DOHH2 (cell line): ENCODE measurements at regions not wholly inside any gene's neighbourhood (a gene's known extent, or its start where the extent isn't known, plus 50 kb on each side); places are given as distances from the start of the nearest gene placed in this dataset.

Experiments used
- CTCF ChIP-seq: fragments of 200-600 bp; sonication (generic); IDR thresholded peaks from one replicate; pipeline ENCODE4 v1.5.1; 2014; ENCODE audit warnings: antibody characterized with exemption, mild to moderate bottlenecking, low read depth, low read length; ENCODE audit not compliant: poor library complexity, severe bottlenecking
- EZH2phosphoT487 ChIP-seq: fragments of 200-600 bp; sonication (generic); IDR thresholded peaks from 2 replicates; pipeline ENCODE4 v1.6.1; 2017; ENCODE audit warnings: borderline replicate concordance, mild to moderate bottlenecking, antibody characterized with exemption, low read length, moderate library complexity, mixed read lengths

GRCh38 chr9:124125651-124125977 lies 114.0 kb downstream of the LHX2 start:
- no peak for TF ChIP-seq CTCF
- no peak for TF ChIP-seq EZH2phosphoT487
